Activated naive CD4-positive, alpha-beta T cell treated with anti-CD3 and anti-CD28 coated beads, Interleukin-2, amount 10 ng/mL, durations not matched to agents 7 days and 5 days (primary cell): ENCODE measurements at regions not wholly inside any gene's neighbourhood (a gene's known extent, or its start where the extent isn't known, plus 50 kb on each side); places are given as distances from the start of the nearest gene placed in this dataset.

Source experiments
- CTCF ChIA-PET: fragments of 350-600 bp; sonication (Branson Sonifier 250); formaldehyde crosslinking; loops from one replicate; lab custom pipeline; 2021; ENCODE audit warnings: antibody characterized with exemption; lab: Charles Lee
- DNase-seq: peaks from one replicate; pipeline ENCODE4 v3.0.0-alpha.2; 2020
- H3K27ac Mint-ChIP-seq: one replicate; pipeline ENCODE4 v1.8.0; 2021; ENCODE audit warnings: mild to moderate bottlenecking, moderate library complexity, mixed read lengths
- H3K27me3 Mint-ChIP-seq: one replicate; pipeline ENCODE4 v1.8.0; 2021; ENCODE audit warnings: mild to moderate bottlenecking, mixed read lengths
- H3K36me3 Mint-ChIP-seq: one replicate; pipeline ENCODE4 v1.8.0; 2021; ENCODE audit warnings: mixed read lengths
- H3K4me1 Mint-ChIP-seq: one replicate; pipeline ENCODE4 v1.8.0; 2021; ENCODE audit warnings: mixed read lengths
- H3K4me3 Mint-ChIP-seq: one replicate; pipeline ENCODE4 v1.8.0; 2021; ENCODE audit warnings: mild to moderate bottlenecking, moderate library complexity, mixed read lengths
- H3K9me3 Mint-ChIP-seq: one replicate; pipeline ENCODE4 v1.8.0; 2021; ENCODE audit warnings: mixed read lengths

DNA sequence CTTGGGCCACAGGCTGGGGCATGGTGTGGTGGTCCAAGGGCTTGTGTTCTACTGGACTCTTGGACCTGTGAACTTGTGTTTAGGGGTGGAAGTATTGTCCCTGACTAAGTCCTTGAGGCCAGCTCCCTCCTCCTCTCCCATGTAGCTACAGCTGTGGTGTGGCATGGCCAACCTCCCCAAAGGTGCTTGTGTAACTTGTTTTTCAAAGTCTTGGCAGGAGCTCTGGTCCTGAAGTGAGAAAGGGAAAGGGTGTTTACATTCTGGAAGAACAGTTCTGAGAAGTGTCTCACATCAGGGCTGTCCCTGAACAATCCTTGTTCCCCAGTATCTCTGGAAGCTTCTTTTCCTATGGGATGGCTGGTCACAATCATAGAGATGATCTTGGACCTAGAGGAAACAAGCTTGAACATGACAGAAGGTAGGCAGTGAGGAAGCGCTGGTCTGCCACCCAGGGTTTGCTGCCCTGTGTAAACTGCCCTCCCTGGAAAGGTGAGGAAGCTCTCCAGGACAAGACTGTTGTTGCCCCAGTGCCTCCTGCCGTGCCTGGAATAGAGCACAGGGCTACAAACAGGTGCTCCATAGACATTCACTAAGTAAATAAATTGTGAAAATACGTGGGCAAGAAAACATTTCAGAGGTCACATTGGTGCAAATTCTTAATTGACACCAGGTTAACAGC is 64.6 kb upstream of the KLF9 start:
- Mint-ChIP-seq H3K27ac (no peak overlapping the region), H3K9me3 (no peaks in the 10 kb centered on the region), H3K36me3 (no peaks in the 10 kb centered on the region), H3K4me1 (peaks cover 2% of the 10 kb centered on the region), H3K27me3 (no peaks in the 10 kb centered on the region), H3K4me3 (no peak overlapping the region)
- CTCF ChIA-PET = no interaction called here
- no peak for DNase-seq

DNA sequence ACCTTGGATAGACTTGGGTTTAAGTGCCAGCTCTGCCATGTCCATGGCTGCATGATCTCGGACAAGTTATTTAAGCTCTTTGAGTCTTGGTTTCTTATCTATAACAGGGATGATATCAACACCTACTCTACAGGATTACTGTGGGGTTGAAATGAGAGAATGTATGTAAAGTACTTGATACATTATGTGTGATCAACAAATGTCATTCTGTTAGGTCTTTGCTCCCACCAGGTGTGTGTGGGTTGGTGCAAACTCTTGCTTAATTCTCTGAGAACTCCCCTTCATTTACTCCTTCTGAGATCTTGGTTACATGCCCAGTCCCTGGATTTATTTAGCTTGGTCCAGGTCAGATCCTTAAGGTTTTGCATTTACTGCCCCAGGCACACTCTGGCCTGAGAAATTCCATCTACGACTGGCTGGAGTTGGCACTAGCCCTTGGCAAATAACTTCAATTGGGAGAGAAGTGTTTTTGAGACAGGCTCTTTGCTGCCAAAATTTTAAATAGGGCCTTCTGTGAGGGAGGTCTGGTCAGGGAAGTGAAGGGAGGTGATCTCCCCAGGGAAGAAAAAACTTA is 63.5 kb upstream of the KLF9 start:
- no peak overlapping the region for H3K4me3 Mint-ChIP-seq
- DNase-seq = no peak
- H3K27ac Mint-ChIP-seq = no peak overlapping the region
- no peaks in the 10 kb centered on the region for H3K4me1 Mint-ChIP-seq
- no peaks in the 10 kb centered on the region for H3K9me3 Mint-ChIP-seq
- CTCF ChIA-PET = no interaction called here
- H3K27me3 Mint-ChIP-seq = no peaks in the 10 kb centered on the region
- no peaks in the 10 kb centered on the region for H3K36me3 Mint-ChIP-seq

DNA sequence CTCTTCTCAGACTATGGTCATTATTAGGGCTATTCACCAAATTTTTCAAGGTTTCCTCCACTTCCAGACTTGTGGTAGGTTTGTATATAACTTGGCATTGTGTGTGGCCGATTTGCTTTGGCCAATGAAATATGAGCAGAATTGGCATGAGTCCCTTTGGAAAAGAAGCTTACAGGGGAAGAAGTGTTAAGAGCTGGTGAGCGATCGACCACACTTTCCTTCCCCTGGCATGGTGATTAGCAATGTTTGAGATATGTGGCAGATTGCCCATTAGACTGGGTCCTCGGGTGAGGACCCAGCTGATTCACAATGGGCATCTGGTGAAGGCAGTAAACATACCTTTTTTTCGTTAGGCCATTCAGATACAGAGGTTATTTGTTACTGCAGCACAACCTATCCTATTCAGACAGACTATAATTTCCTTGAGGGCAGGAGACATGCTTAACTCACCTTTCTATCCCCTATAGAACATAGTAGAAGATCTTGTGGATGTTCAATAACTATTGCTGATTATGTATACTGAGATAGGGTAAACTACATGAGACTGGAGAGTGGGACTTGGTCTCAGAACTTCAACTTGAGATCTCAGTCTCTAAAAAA is 62.8 kb upstream of the KLF9 start:
- H3K36me3 Mint-ChIP-seq = no peaks in the 10 kb centered on the region
- no peak for DNase-seq
- no peak overlapping the region for H3K4me3 Mint-ChIP-seq
- no peak overlapping the region for H3K27ac Mint-ChIP-seq
- H3K4me1 Mint-ChIP-seq = no peaks in the 10 kb centered on the region
- no peaks in the 10 kb centered on the region for H3K9me3 Mint-ChIP-seq
- CTCF ChIA-PET = no interaction called here
- H3K27me3 Mint-ChIP-seq = no peaks in the 10 kb centered on the region

DNA sequence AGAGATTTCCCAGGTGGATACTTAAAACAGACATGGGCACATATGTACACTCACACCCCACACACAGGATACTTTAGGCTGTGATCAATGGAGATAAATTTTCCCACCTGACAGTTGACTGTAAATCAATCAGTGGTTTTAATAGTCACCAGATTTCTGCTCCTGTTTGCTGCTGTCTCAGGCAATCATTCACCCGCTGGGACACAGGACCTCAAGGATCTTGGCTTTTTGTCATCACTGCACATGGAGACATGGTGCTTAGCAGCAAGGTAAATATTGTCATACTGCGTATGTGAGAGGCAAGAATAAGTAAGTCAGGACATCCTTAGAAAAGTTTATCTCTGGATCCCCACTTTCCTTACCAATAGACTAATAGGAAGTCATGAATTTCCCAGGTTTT is 60.8 kb upstream of the KLF9 start:
- CTCF ChIA-PET = interaction anchor here (0.6 kb wide), 1 partner anchor 111 kb away, joined by 3 read pairs; no protein-coding TSS in a partner anchor
- no peaks in the 10 kb centered on the region for H3K36me3 Mint-ChIP-seq
- H3K27ac Mint-ChIP-seq = no peak overlapping the region
- no peak overlapping the region for H3K4me3 Mint-ChIP-seq
- H3K4me1 Mint-ChIP-seq = peaks cover 11% of the 10 kb centered on the region
- H3K9me3 Mint-ChIP-seq = no peaks in the 10 kb centered on the region
- H3K27me3 Mint-ChIP-seq = no peaks in the 10 kb centered on the region
- no peak for DNase-seq

DNA sequence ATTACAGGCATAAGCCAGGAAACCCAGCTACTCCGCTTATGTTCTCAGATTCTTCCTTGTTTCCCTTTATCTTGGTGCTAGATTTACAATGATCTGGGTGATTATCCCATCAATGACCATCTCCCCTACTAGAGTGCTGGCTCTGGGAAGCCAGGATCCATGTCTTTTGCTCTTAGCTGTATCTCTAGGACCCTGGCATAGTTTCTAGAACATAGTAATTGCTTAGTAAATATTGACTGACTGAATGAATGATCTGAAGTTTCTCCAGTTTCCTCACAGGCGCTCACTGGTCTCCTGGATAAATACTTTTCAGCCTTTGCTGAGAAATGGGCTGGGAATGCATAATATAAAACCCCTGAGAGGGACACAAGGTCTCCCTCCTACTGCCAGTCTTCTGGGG is 60.0 kb upstream of the KLF9 start:
- Mint-ChIP-seq H3K4me3 (no peak overlapping the region), H3K27me3 (no peaks in the 10 kb centered on the region), H3K4me1 (peaks cover 18% of the 10 kb centered on the region), H3K36me3 (no peaks in the 10 kb centered on the region), H3K27ac (no peak overlapping the region), H3K9me3 (no peaks in the 10 kb centered on the region)
- DNase-seq = no peak
- CTCF ChIA-PET = interaction anchor here (0.6 to 0.9 kb wide), 2 partner anchors 15 to 39 kb away, joined by 3 read pairs; no protein-coding TSS in a partner anchor

DNA sequence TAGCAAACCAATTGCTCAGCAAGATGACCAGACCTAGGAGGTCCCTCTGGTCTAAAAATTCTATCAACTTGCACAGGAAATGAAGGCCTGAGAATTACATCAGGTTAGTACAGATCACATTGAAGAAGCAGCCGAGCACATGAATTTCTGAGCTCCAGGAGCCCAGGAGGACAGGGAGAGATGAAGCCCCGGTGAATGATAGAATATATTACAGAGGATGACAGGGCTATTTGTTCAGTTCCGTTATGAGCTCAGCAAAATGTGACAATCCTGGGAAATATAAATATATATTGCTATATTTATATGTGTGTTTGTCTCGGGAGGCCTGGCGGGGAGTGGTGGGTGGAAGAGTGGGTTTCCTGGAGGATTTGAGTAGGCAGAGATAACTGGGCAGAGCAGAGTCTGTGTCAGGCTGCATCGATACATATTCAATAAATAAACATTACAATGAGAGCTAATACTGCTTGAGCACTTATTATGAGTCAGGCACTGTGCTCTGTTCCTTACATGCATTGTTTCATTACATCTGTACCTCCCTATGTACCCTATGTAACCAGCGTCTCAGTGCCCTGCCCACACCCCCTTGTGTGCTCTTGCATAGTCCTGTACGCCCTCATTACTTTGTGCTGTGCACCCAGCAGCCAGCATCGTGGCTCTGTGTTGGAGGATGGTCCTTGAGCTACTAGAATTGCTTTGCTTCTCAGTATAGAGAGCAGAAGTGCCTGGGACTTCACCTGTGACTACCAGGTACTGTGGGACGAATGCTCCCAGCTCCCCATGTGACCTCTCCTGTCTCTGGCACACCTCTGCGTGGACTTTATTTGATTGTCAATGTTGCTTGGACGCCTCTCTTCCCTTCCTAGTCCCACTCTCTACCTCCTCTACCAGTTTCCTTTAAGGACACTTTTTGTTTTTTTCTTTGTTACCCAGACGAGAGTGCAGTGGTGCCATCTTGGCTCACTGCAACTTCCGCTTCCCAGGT is 58.1 kb upstream of the KLF9 start:
- DNase-seq = no peak
- Mint-ChIP-seq H3K27ac (no peak overlapping the region), H3K27me3 (no peaks in the 10 kb centered on the region), H3K9me3 (no peaks in the 10 kb centered on the region), H3K36me3 (no peaks in the 10 kb centered on the region), H3K4me3 (no peak overlapping the region), H3K4me1 (peaks cover 27% of the 10 kb centered on the region)
- CTCF ChIA-PET = interaction anchor here (1.5 kb wide), 1 partner anchor 82 kb away, joined by 3 read pairs; no protein-coding TSS in a partner anchor

DNA sequence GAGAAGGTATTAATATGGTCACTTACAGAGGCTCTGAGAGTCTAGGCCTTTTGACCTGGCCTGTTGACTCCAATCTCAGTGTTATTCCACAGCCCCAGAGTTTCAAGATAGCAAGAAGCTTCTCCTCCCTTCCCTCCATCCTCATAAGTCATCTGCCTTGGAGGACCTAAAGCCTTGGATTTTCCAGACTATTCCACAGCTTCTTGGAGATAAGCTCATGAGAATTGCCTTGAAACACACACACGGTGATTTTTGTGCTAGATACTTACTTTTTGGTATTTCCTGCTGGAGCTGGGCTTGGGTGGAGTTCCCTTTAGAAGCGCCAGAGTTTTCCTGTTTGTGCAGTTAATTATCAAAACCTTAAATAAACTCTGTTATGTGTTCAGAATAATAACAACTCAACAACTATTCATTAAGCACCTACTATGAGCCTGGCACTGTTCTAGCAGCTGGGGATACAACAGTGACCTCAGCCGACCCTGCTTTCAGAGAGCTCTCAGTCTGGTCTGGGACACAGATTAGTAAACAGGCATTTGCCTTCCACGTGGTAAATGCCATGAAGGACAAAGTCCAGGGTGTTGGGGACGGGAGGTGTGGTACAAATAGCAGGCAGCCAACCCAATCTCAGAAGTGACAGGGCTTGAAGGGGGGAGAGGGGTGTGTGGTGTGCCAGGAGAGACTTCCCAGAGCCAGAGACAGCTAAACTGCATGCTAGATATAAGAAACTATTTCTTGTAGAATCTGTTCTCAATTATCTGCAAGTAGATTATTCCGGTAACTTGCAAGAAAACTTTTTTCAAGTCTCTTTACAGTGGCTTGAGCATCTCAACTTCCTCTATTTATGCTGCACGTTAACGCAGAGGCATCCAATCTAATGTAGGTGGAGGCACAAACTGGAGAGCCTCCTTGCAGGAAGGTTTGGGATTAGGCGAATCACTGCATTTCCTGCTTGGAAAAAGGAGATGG is 55.9 kb upstream of the KLF9 start:
- CTCF ChIA-PET = interaction anchor here (0.8 to 2.0 kb wide), 2 partner anchors 49 to 132 kb away, joined by 3 to 6 read pairs; no protein-coding TSS in a partner anchor
- DNase-seq = no peak
- Mint-ChIP-seq H3K27me3 (no peaks in the 10 kb centered on the region), H3K36me3 (no peaks in the 10 kb centered on the region), H3K9me3 (no peaks in the 10 kb centered on the region), H3K4me1 (peaks cover 34% of the 10 kb centered on the region), H3K4me3 (no peak overlapping the region), H3K27ac (no peak overlapping the region)

DNA sequence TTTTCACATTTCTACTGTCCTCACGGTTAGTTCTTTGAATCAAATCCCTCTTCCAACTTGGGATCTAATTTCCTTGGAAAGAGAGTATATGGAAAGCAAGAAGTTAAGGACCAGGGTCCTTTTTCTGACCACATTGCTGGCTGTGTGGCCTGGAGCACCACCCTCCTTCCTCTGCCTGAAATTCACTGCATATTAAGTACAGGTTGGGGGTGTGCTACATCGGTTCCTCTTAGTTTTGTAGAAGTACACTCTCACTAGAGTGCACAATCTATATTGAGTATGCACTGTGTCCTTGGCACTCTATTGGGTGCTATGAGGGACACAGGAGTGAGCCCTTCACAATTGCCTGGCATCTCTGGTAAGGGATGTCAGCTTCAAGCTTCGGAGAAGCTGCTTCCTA is 53.8 kb upstream of the KLF9 start:
- Mint-ChIP-seq H3K9me3 (no peaks in the 10 kb centered on the region), H3K27me3 (no peaks in the 10 kb centered on the region), H3K36me3 (no peaks in the 10 kb centered on the region), H3K27ac (peak overlapping the region; percentile 17), H3K4me3 (no peak overlapping the region), H3K4me1 (peaks cover 34% of the 10 kb centered on the region)
- DNase-seq = no peak
- CTCF ChIA-PET = no interaction called here

DNA sequence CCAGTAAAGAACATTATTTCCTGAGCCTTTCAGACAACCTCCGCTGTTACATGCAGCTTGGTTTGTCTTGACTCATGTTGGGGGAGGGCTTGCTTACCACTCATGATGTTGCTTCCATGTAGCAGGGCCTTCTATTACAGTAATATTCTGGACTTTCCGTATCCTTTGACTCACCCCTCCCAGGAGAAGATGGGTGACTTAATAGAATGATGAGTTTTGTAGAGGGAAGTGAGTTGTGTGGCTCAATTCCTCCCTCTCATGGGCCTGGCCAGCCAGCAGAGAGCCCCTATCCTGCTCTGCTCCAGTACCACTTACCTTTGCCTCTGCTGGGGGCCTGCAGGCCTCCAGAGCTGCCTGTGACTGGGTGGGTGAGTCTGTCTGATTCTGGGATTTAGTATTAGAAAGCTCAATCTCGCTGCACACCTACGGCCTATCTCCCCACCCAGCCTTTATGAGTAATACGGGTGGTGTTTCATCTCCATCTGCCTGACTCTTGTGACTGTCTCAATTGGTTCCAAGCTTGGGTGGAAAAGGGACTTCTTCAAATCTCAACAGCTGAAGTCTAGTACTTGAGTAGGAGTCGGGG is 52.6 kb upstream of the KLF9 start:
- CTCF ChIA-PET = interaction anchor here (0.9 kb wide), 1 partner anchor 129 kb away, joined by 3 read pairs; no protein-coding TSS in a partner anchor
- H3K27ac Mint-ChIP-seq = no peak overlapping the region
- no peaks in the 10 kb centered on the region for H3K9me3 Mint-ChIP-seq
- DNase-seq = no peak
- no peak overlapping the region for H3K4me3 Mint-ChIP-seq
- H3K27me3 Mint-ChIP-seq = no peaks in the 10 kb centered on the region
- no peaks in the 10 kb centered on the region for H3K36me3 Mint-ChIP-seq
- peaks cover 34% of the 10 kb centered on the region for H3K4me1 Mint-ChIP-seq

DNA sequence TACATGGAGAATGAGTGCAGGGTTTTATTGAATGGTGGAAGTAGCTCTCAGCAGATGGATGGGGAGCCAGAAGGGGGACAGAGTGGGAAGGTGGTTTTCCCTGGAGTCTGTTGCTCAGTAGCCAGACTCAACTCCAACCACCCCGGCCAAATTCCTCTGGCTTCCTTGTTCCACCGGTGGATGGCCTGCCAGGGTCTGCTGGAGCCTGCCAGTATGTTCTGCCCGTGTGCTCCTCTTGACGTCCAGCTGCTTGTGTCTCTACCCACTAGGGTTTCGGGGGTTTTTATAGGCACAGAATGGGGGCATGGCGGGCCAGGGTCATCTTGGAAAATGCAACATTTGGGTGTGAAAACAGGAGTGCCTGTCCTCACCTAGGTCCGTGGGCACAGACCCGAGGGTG is 51.4 kb upstream of the KLF9 start:
- Mint-ChIP-seq H3K9me3 (no peaks in the 10 kb centered on the region), H3K4me1 (peaks cover 30% of the 10 kb centered on the region), H3K27me3 (no peaks in the 10 kb centered on the region), H3K27ac (no peak overlapping the region), H3K36me3 (no peaks in the 10 kb centered on the region), H3K4me3 (no peak overlapping the region)
- DNase-seq = no peak
- CTCF ChIA-PET = no interaction called here

DNA sequence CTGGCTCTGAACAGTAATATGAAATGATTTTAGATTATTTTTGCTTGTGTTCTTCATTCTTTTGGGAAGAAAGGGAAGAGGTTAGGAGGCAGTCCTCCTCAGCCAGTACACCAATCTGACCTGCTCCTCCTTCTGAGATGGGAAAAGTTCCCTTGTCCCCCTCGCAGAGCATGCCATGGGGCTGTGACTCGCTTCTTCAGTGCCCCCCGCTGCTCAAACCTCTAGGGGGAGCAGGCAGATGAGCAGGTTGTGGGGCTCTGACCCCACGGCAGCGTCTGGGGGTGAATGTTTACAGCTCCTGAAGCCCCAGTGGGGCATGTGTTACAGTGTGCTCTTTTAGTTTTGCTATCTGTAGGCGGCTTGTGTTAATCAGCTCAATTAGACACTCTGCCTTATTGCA is 50.9 kb upstream of the KLF9 start:
- Mint-ChIP-seq H3K9me3 (no peaks in the 10 kb centered on the region), H3K27ac (no peak overlapping the region), H3K27me3 (no peaks in the 10 kb centered on the region), H3K36me3 (no peaks in the 10 kb centered on the region), H3K4me3 (no peak overlapping the region), H3K4me1 (peaks cover 25% of the 10 kb centered on the region)
- CTCF ChIA-PET = no interaction called here
- no peak for DNase-seq
